ENCODE measurements at regions not wholly inside any gene's neighbourhood (a gene's known extent, or its start where the extent isn't known, plus 50 kb on each side); places are given as distances from the start of the nearest gene placed in this dataset.
A peak's percentile ranks its signal among the peaks of the same experiment; 100 is the strongest.

DNA sequence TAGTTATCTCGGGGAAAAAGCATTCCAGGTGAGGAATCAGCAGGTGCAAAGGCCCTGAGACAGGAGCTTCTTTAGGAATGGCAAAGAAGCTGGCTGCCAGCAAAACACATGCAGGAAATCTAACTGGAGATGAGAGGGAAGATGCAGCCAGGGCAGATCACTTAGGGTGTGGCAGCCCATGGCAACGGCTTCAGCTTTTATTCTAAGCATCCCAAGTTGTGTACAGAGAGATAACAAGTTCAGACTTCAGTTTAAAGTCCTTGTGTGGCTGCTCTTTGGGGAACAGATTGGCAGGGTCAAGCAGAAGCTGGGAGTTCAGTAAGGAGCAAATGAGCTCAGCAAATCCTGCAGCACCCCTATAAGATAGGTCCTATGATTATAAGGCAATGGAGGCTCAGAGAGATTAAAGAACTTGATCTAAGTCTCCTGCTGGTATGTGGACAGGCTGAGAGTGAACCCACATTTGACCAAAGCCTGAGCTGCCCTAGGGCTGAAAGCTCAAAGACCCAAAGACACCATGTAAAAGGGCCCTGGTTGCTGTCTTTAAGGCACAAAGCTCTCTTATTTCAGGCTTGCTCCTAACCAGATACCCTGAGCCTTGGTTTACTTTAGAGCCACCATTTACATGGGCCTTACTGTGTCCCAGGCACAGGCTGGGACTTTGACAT is 466.8 kb downstream of the SOX6 start:
- no peak for DNase-seq

DNA sequence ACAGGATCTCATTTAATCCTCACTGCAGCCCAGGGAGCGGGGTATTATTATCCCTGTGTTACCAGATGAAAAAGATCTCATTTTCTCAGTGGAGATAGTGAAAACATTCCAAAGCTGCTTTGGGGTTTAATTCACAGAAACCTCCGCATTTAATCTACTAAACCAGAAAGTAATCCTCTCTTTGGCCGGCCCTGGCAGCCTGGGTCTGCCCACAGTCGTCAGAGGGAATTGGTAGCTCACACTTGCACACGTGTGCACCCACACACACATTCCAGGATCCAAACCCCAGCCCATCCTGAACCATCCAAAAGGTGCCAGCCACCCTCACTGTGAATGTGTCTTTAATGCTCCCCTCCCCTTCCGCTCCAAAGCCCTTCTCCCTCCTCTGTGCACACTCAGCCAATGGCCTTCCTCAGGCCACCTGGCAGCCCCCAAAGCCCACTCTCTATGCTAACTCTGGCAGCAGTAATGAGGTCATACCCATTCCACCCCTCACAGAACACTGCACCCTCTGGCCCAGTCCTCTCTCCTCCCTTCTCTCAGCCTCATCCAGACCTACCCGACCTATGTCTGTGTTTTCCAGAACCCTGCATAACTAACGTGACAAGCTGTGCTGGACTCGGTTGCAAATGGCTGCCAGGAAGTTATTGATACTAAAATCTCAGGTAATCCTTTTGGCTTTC is 466.2 kb downstream of the SOX6 start:
- no peak for DNase-seq

DNA sequence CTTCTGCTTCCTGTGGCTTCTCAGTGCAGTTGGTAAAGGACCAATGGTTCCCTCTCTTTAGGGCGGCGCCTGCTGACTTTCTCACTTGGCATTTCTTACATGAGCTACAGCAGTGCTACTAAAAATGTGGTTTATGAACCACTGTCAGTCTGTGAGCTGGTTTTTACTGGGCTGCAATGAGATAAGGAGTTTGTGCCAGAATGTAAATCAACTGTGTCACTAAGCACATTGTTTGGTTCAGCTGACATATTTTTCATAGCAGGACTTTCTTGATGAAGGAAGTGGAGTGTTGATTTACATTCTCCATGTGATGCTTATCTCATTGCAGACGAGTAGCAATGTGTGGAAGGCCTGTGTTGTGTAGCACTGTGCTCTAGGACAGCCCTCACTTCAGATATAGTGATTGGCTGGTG is 463.3 kb downstream of the SOX6 start:
- no peak for DNase-seq

DNA sequence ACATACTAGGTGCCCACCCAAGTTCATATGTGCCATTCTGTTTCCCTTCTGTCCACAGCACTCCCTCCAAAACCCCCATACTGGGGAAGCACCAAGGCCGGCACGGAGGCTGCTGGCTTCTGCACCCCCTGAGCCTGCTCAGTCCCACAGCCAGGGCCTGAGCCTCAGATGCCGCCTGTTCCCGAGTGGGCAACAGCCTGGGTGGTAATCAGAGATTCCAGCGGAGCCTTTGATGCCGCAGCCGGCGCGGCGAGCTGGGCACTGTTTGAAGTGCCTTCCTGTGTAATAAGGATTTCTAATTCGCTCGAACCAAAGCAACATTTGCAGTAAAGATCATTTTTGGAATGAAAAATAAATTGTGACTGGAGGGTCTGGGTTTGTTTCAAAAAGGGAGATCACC is 460.3 kb downstream of the SOX6 start:
- DNase-seq: no peak

DNA sequence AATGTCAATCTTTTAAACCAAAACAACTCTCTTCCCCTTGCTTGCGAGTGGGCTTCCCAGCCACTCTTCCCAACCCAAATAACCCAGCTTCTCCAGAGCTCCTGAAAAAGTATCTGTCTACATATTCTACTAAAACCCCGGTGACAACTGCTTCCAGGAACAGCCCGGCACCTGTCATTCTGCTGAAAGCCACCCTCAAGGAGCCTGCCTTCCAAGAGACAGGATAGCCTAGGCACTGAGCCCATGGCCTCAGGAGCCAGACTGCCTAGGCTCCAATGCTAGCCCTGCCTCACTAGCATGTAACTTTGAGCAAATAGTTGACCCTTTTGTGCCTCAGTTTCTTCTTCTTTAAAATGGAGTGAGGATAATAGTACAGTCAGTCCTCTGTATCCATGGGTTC is 459.8 kb downstream of the SOX6 start:
- no peak for DNase-seq

DNA sequence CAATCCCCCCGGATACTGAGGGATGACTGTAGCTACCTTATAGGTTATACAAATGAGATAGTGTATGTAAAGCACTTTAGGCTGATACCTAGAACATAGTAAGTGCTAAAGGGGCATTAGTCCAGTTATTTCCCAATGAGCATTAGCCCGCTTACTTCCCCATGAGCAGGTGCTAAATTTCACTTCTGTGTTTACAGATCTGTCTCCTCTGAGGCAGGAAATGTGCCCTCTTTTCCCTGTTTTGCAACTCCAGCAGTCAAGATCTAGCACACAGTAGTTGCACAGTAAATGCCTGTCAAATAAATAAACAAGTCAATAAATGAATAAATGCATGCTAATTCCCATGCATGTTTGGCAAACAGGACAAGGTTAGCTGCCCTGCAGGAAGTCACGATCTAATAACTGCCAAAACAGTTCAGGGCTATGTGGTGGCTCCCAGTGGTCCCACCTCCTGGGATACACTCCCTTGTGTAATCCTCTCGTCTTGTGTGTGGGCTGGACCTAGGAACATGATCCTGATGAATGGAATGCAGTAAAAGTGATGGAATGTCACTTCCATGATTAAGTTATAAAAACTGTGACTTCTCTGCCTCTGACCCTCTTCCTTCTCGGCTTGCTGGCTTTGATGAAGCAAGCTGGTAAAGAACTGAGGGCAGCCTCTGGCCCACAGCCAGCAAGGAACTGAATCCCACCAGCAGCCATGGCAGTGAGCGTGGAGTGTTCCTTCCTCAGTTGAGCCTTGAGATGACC is 459.0 kb downstream of the SOX6 start:
- no peak for DNase-seq

DNA sequence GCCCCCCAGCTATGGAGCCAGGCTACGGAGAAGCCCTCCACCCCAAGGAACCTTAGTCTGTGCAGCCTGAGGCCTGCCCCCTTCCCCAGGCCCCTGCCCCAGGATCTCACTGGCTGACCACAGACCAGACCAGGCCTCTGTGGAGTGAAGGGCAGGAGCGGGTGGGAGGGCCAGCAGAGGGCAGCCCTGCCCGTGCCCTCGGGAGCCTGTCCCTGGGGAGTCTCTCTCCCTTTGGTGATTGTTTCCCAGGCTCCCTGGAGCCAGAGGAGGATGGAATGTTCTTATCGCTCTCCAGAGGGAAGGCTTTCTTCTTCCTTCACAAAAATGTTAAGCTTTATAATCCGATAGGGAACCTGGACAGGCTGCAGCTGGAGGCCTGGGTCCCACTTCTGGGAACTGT is 455.3 kb downstream of the SOX6 start:
- DNase-seq: no peak

DNA sequence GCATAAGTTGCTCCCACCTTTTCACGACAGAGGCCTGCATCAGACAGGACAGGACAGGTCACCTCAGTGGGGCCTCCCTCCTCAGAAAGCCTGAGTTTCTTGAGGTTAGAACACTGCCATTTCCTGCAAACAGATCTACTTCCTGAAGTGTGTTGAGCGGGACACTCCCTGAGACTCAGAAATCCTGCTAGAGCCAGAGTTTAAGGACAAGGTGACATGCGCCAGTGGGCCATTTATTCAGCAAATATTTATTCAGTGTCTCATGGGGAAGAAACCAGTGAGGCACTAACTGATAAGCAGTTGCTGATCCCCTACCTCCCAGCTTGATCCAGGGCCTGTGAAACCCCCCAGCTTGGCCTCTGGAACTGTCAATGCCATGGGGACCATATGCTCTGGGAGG is 454.6 kb downstream of the SOX6 start:
- DNase-seq: no peak

DNA sequence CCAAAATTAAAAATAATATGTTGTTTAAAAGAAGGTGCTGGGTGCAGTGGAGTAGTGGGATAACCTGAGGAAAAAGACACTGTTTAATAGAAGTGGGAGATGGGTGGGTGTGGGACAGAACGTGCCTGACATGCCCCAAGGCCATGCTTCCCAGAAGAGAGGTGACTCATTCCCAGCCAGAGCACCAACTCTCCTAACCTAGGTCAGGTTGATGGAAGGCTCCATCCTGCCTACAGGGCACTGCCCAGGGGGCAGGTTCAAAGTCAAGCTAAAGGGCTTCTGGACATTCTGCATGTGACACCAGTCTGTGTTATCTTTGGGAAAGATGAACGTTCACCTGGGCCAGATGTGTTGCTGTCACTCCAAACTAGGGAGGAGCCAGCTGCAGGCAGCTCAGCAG is 453.1 kb downstream of the SOX6 start:
- no peak for DNase-seq

DNA sequence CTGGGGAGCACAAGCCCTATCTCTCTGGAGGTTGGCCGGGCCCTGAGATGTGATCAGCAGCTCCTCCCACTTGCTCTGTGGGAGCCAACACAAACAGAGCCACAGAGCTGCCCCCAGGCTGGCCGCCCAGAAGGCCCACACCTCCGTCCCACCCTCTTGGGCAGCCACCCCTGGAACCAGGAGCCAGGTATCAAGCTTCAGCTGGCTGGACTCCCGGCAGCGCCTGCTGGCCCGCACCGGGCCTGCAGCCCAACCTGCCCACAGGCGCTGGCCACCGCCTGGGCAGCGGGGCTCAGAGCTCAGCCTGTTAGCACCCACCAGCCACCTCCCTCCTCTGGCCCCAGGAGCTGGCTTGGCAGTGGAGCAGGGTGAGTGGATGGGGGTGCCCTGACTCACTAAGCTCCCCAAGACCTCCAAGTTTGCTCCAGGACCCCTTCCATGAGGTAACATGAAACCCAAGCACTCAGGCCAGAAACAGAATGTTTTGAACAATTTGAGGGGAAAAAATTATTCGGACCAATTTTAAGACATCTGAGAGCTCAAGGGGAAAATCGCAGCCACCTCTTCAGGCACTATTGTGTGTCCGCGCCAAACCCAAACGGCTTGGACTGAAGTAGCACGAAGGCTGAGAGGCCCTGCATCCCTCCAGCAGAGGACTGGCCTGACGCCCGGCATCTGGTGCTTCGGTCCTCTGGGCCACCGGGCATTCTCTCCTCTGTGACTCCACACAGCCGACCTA is 450.8 kb downstream of the SOX6 start:
- no peak for DNase-seq

DNA sequence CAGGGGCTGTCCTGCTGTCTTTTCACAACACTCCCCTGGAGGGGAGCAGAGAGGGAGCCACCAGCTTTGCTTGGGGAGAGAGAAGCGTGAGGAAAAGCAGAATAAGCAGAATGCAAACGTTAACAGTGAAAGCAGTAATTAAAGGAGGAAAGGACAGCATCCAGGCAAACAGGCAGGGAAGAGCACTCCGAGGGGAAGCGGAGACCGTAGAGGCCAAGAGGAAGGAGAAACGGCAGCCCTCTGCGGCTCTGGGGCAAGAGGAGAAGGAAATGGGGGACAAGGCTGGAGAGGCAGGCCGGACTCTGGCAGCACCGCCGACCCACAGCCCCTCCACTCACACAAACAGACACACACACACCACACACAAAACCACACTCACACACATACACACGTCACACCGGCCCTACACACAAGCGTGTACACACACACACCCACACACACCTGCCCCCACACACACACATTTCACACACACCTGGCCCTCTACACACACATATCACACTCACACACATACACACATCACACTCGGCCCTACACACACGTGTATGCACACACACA is 449.8 kb downstream of the SOX6 start:
- DNase-seq: no peak

DNA sequence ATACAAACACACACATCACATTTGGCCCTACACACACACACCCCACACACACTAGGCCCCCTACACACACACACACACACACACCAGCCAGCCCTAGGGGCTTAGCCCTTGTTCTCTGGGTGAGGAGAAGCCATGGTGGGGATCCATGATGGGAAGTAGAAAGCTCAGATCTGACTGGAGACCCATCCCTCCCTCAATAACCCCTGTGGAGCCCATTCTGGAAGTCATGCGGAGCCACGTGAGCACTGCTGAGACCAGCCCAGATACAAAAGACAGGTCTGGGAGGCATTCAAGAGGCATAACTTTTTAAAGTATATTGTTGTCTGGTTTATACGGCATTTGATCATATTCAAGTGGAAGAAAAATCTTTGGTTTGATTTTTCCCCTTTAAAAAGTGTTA is 448.5 kb downstream of the SOX6 start:
- no peak for DNase-seq

DNA sequence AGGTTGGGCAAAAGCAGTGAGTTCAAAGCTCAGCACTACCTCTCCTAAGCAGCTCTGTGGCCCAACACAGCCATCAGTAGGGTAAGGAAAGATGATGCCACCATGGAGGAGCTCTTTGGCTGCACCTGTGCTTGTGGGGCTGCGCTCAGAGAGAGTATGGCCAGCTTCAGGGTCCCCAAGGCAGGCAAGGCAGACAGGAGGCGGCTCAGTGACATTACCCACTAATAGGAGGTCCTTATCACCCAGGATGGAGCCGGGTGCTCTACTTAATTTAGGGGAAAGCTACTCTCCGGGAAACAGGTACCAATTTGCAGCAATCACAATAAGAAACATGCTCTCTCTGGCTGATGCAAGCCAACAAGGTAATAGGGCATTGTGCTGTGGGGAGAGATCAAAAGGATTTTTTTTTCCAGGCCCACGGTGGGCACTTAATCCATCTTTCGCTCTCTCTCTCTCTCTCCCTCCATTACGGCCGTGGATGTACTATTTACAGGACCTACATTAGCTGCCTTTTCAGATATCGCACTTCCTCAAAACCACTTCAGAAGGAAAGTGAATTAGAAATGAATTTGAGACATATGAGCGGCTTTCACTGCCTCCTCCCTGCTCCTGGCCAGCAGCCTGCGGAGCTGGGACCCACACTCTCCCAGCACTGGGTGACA is 446.3 kb downstream of the SOX6 start:
- no peak for DNase-seq

DNA sequence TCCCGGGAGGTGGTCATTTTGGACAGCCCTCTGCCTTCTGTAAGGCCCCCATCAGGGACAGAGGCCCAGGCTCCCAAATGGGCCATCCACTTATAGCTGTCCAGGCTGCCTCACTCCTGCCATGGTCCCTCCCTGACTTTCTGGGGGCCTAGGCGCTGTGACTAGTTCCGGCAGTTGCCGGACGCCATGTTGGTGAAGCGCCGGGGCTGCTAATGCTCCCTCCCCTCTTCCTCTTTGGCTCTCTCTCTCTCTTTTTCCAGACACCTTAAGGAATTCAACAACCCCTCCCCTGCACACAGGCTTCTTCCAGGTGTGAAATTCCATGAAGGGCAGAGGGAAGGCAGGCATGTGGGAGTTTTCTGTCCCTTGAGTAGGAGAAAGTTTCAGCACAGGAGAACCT is 445.6 kb downstream of the SOX6 start:
- DNase-seq: no peak

DNA sequence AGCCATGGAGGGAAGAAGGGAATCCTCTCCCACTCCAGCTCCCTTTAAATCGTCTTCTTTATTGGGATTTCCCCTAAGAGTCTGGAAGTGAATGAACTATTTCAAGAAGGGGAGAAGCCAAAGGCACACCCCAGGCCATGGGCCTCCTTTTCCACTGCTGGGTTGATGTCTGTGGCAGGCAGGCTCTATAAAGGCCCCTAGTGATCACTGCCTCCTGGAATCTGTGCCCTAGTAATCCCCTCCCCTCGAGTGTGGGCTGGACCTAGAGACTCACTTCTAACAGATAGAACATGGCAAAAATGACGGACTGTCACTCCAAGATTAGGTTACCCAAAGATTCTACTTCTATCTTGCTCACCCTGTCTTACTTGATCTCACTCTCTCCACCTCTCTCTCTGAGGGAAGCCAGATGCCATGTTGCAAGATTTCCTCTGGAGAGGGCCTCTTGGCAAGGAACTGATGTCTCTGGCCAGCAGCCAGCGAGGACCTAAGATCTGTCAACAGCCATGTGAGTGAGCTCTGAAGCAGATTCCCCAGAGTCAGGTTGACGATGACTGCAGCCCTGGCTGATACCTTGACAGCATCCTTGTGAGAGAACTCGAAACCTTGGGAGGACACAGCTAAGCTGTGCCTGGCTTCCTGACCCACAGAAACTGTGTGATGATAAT is 444.8 kb downstream of the SOX6 start:
- DNase-seq: peak; percentile 64

DNA sequence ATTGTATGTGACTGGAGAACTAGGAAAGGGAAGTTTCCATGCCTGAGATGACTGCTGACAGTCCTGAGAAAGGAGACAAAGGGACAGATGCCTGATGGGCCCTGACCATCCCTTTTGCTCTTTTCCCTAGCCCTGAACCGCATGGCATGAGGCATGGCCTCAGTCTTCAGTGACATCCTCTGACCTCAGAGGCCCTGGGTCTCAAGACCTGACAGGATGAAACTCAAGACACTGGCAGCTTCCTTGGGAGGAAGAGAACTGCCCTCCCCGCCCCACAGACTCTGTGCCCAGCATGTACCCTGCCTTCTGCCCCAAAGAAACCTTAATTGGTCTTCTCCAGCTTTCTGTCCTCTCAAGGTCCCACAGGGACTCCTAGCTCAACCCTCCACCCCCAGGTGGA is 444.1 kb downstream of the SOX6 start:
- no peak for DNase-seq

DNA sequence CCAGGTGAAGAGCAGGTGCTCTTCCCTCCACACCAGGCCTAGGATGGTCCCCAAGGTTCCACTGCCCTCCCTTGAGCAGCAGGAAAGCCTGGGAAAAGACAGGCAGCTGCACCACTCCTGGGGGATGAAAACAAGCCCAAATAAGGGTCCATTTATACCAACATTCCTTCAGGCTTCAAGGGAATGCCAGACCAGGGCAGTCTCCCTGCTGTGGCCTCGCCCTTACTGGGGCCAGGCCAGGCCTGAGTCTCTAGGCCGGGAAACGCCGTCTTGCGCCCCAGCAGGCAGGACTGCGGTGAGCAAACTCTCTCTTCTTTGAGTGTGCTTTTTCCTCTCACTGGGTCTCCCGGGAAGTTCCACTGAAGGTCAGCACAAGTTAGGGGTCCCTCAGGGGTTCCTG is 443.5 kb downstream of the SOX6 start:
- DNase-seq: no peak

DNA sequence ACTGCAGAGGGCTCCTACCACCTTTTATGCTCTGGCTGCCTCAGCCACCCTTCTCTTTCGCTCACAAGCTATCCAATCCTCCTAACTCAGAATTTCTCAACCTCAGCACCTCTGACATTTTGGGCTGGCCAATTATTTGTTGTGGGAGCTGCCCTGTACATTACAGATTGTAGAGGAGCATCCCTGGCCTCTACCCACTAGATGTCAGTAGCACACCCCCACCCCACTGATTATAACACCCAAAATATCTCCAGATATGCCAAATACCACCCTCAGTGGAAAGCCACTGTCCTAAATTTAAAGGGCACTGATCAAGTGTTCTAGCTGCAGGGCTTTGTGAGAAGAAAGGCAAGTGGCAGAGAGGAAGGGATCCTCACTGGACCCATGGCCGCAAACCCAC is 443.1 kb downstream of the SOX6 start:
- no peak for DNase-seq

Measured in COR-L47 (cell line).